ENCODE measurements at regions not wholly inside any gene's neighbourhood (a gene's known extent, or its start where the extent isn't known, plus 50 kb on each side); places are given as distances from the start of the nearest gene placed in this dataset.

- TF ChIP-seq, protein P1, sequence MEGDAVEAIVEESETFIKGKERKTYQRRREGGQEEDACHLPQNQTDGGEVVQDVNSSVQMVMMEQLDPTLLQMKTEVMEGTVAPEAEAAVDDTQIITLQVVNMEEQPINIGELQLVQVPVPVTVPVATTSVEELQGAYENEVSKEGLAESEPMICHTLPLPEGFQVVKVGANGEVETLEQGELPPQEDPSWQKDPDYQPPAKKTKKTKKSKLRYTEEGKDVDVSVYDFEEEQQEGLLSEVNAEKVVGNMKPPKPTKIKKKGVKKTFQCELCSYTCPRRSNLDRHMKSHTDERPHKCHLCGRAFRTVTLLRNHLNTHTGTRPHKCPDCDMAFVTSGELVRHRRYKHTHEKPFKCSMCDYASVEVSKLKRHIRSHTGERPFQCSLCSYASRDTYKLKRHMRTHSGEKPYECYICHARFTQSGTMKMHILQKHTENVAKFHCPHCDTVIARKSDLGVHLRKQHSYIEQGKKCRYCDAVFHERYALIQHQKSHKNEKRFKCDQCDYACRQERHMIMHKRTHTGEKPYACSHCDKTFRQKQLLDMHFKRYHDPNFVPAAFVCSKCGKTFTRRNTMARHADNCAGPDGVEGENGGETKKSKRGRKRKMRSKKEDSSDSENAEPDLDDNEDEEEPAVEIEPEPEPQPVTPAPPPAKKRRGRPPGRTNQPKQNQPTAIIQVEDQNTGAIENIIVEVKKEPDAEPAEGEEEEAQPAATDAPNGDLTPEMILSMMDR (IDR thresholded peaks at IDR 0.05; ENCODE audit: low read depth, low read length, poor library complexity, severe bottlenecking) = no peak
- no peak for TF ChIP-seq EZH2phosphoT487 (IDR thresholded peaks at IDR 0.05; ENCODE audit: borderline replicate concordance, low read length)
Observed at GRCh38 chr4:188767496-188767895, 628.3 kb downstream of the TRIML1 start.

All from DOHH2 (cell line).